H9 (cell line): ENCODE measurements at regions not wholly inside any gene's neighbourhood (a gene's known extent, or its start where the extent isn't known, plus 50 kb on each side); places are given as distances from the start of the nearest gene placed in this dataset.

Experiments
- DNase-seq: peaks from one replicate; pipeline ENCODE4 v3.0.0-alpha.2; 2017
- H2AFZ ChIP-seq: one replicate; pipeline ENCODE4 v1.6.1; 2013; ENCODE audit warnings: mild to moderate bottlenecking, low read length, control low read depth, moderate library complexity
- H2AK5ac ChIP-seq: 2 replicates; pipeline ENCODE4 v1.6.1; 2013; ENCODE audit warnings: low read length, control low read depth, mixed read lengths; ENCODE audit not compliant: insufficient read length
- H2BK120ac ChIP-seq: one replicate; pipeline ENCODE4 v1.6.1; 2013; ENCODE audit warnings: low read depth, mild to moderate bottlenecking, low read length, control low read depth, inconsistent platforms; ENCODE audit not compliant: poor library complexity, severe bottlenecking
- H2BK12ac ChIP-seq: 2 replicates; pipeline ENCODE4 v1.6.1; 2013; ENCODE audit warnings: low read length, control low read depth, mixed read lengths, low read depth; ENCODE audit not compliant: insufficient read length
- H2BK15ac ChIP-seq: 2 replicates; pipeline ENCODE4 v1.6.1; 2013; ENCODE audit warnings: low read depth, low read length, control low read depth
- H2BK20ac ChIP-seq: one replicate; pipeline ENCODE4 v1.6.1; 2013; ENCODE audit warnings: low read depth, mild to moderate bottlenecking, low read length, control low read depth, inconsistent platforms; ENCODE audit not compliant: poor library complexity, severe bottlenecking
- H2BK5ac ChIP-seq: 2 replicates; pipeline ENCODE4 v1.6.1; 2013; ENCODE audit warnings: low read length, control low read depth, mixed read lengths; ENCODE audit not compliant: insufficient read length
- H3K14ac ChIP-seq: 2 replicates; pipeline ENCODE4 v1.6.1; 2013; ENCODE audit warnings: low read length, control low read depth; ENCODE audit not compliant: insufficient read depth
- H3K18ac ChIP-seq: 2 replicates; pipeline ENCODE4 v1.6.1; 2013; ENCODE audit warnings: low read depth, mild to moderate bottlenecking, mixed read lengths, low read length, control low read depth; ENCODE audit not compliant: insufficient read length
- H3K23ac ChIP-seq: 2 replicates; pipeline ENCODE4 v1.6.1; 2013; ENCODE audit warnings: low read length, control low read depth, mixed read lengths, low read depth; ENCODE audit not compliant: insufficient read length
- H3K23me2 ChIP-seq: 2 replicates; pipeline ENCODE4 v1.6.1; 2013; ENCODE audit warnings: low read depth, mild to moderate bottlenecking, mixed read lengths, low read length, control low read depth; ENCODE audit not compliant: insufficient read length, poor library complexity, severe bottlenecking
- H3K27ac ChIP-seq: 2 replicates; pipeline ENCODE4 v1.5.1; 2013; ENCODE audit warnings: low read length, control low read depth, mixed read lengths, low read depth; ENCODE audit not compliant: insufficient read length
- H3K27me3 ChIP-seq: 2 replicates; pipeline ENCODE4 v1.6.1; 2013; ENCODE audit warnings: low read length, control low read depth, inconsistent platforms; ENCODE audit not compliant: insufficient read depth
- H3K4ac ChIP-seq: 2 replicates; pipeline ENCODE4 v1.6.1; 2013; ENCODE audit warnings: low read depth, mild to moderate bottlenecking, control low read depth, inconsistent platforms, low read length, moderate library complexity
- H3K4me1 ChIP-seq: 2 replicates; pipeline ENCODE4 v1.6.1; 2013; ENCODE audit warnings: low read length, control low read depth, inconsistent platforms; ENCODE audit not compliant: insufficient read depth
- H3K4me2 ChIP-seq: 2 replicates; pipeline ENCODE4 v1.6.1; 2013; ENCODE audit warnings: low read length, control low read depth, mixed read lengths; ENCODE audit not compliant: insufficient read length, insufficient read depth
- H3K56ac ChIP-seq: 2 replicates; pipeline ENCODE4 v1.6.1; 2013; ENCODE audit warnings: low read depth, mild to moderate bottlenecking, mixed read lengths, low read length, control low read depth; ENCODE audit not compliant: insufficient read length
- H3K79me1 ChIP-seq: 2 replicates; pipeline ENCODE4 v1.6.1; 2013; ENCODE audit warnings: low read depth, mild to moderate bottlenecking, moderate library complexity, low read length, control low read depth, inconsistent platforms; ENCODE audit not compliant: insufficient read depth, poor library complexity, severe bottlenecking
- H3K79me2 ChIP-seq: 2 replicates; pipeline ENCODE4 v1.6.1; 2013; ENCODE audit warnings: low read length, control low read depth, inconsistent platforms; ENCODE audit not compliant: insufficient read depth
- H3K9ac ChIP-seq: 2 replicates; pipeline ENCODE4 v1.6.1; 2013; ENCODE audit warnings: low read length, control low read depth, mixed read lengths; ENCODE audit not compliant: insufficient read length; ENCODE audit errors: extremely low read depth
- H3K9me3 ChIP-seq: one replicate; pipeline ENCODE4 v1.6.1; 2013; ENCODE audit warnings: low read depth, low read length, inconsistent platforms; ENCODE audit not compliant: control insufficient read depth
- H3T11ph ChIP-seq: one replicate; pipeline ENCODE4 v1.6.1; 2013; ENCODE audit warnings: mild to moderate bottlenecking, low read length, control low read depth, inconsistent platforms
- H4K20me1 ChIP-seq: one replicate; pipeline ENCODE4 v1.6.1; 2013; ENCODE audit not compliant: control insufficient read depth, insufficient read length, insufficient read depth
- H4K5ac ChIP-seq: 2 replicates; pipeline ENCODE4 v1.6.1; 2013; ENCODE audit warnings: low read depth, mild to moderate bottlenecking, mixed read lengths, low read length, control low read depth; ENCODE audit not compliant: insufficient read length
- H4K8ac ChIP-seq: replicated peaks from 2 replicates; pipeline ENCODE4 v1.6.1; 2013; ENCODE audit warnings: low read length, control low read depth, mixed read lengths, low read depth; ENCODE audit not compliant: insufficient read length
- H4K91ac ChIP-seq: 2 replicates; pipeline ENCODE4 v1.6.1; 2013; ENCODE audit warnings: low read depth, mild to moderate bottlenecking, moderate library complexity, mixed read lengths, low read length, control low read depth; ENCODE audit not compliant: insufficient read length
- H3K27ac Mint-ChIP-seq, 3 experiments: 2 replicates in 2 of 3; 3 replicates in 1 of 3; pipeline ENCODE4 v1.8.0; 2020 to 2021; ENCODE audit warnings: mixed read lengths in 3 of 3, mild to moderate bottlenecking in 1 of 3, moderate library complexity in 1 of 3
- H3K27me3 Mint-ChIP-seq: 2 replicates; pipeline ENCODE4 v1.8.0; 2021; ENCODE audit warnings: low read depth, mild to moderate bottlenecking, moderate library complexity, mixed read lengths
- H3K36me3 Mint-ChIP-seq, 3 experiments: 2 replicates in 2 of 3; 3 replicates in 1 of 3; pipeline ENCODE4 v1.8.0; 2020 to 2021; ENCODE audit warnings: low read depth in 3 of 3, mixed read lengths in 3 of 3; ENCODE audit not compliant: insufficient read depth in 1 of 3
- H3K4me1 Mint-ChIP-seq, 2 experiments: 2 replicates each; pipeline ENCODE4 v1.8.0; 2020; ENCODE audit warnings: mixed read lengths in 2 of 2
- H3K4me3 Mint-ChIP-seq, 2 experiments: 2 replicates in 1 of 2; 3 replicates in 1 of 2; pipeline ENCODE4 v1.8.0; 2020 to 2021; ENCODE audit warnings: mild to moderate bottlenecking in 2 of 2, mixed read lengths in 2 of 2, moderate library complexity in 1 of 2
- H3K9me3 Mint-ChIP-seq, 2 experiments: 2 replicates in 1 of 2; 3 replicates in 1 of 2; pipeline ENCODE4 v1.8.0; 2020; ENCODE audit warnings: mild to moderate bottlenecking in 2 of 2, mixed read lengths in 2 of 2, moderate library complexity in 1 of 2
- CTCF ChIP-seq: fragments of 200-600 bp; sonication (generic); conservative IDR thresholded peaks from 3 replicates; pipeline ENCODE4 v1.8.0; 2021; ENCODE audit warnings: antibody characterized with exemption, mild to moderate bottlenecking
- WGBS: extraction: QIAGEN DNeasy Blood & Tissue Kit; methylation state at CpG from one replicate; pipeline ENCODE4 v1.1.7; 2013; ENCODE audit warnings: missing lambda C conversion rate, low lambda C conversion rate, mixed read lengths; ENCODE audit not compliant: insufficient read length; ENCODE audit errors: extremely low coverage; 5-methylcytosine and 5-hydroxymethylcytosine counted together

- H3K56ac ChIP-seq, result no peak overlapping the region
- H3K27me3 Mint-ChIP-seq, result no peaks in the 10 kb centered on the region
- H3K79me1 ChIP-seq, result no peaks in the 10 kb centered on the region
- no peaks in the 10 kb centered on the region for H3K9me3 ChIP-seq
- no peak for TF ChIP-seq CTCF
- H3K79me2 ChIP-seq, result no peaks in the 10 kb centered on the region
- H4K91ac ChIP-seq, result no peak overlapping the region
- no peaks in the 10 kb centered on the region; a peak in 3 of 7 replicates for H3K36me3 Mint-ChIP-seq
- no peak overlapping the region for H2BK20ac ChIP-seq
- no peak overlapping the region for H3K23ac ChIP-seq
- H3K27me3 ChIP-seq, result no peaks in the 10 kb centered on the region
- no peak overlapping the region for H3K27ac Mint-ChIP-seq
- H3K4me2 ChIP-seq, result no peak overlapping the region
- H2BK12ac ChIP-seq, result no peak overlapping the region
- H4K20me1 ChIP-seq, result no peaks in the 10 kb centered on the region
- H3K27ac ChIP-seq, result no peak overlapping the region
- no peaks in the 10 kb centered on the region for H3K4me1 ChIP-seq
- H4K5ac ChIP-seq, result no peak overlapping the region
- no peak overlapping the region for H3K9ac ChIP-seq
- H2AFZ ChIP-seq, result no peak overlapping the region
- no peaks in the 10 kb centered on the region; a peak in 3 of 5 replicates for H3K9me3 Mint-ChIP-seq
- no peak overlapping the region for H3T11ph ChIP-seq
- no peak overlapping the region for H2BK120ac ChIP-seq
- no peak overlapping the region for H2AK5ac ChIP-seq
- H3K4me1 Mint-ChIP-seq, result no peaks in the 10 kb centered on the region
- no peak overlapping the region for H2BK5ac ChIP-seq
- no peak overlapping the region for H2BK15ac ChIP-seq
- H4K8ac ChIP-seq, result no peak overlapping the region
- no peaks in the 10 kb centered on the region for H3K23me2 ChIP-seq
- WGBS, result no CpG with 5 or more reads among the region's 1 CpG
- H3K4me3 Mint-ChIP-seq, result no peak overlapping the region
- H3K14ac ChIP-seq, result no peak overlapping the region
- H3K4ac ChIP-seq, result no peak overlapping the region
- no peak overlapping the region for H3K18ac ChIP-seq
- DNase-seq, result no peak
Measured at GRCh38 chr7:84379446-84379845, 184.9 kb upstream of the SEMA3A start.
